OCI-LY3 (cell line): ENCODE measurements at regions not wholly inside any gene's neighbourhood (a gene's known extent, or its start where the extent isn't known, plus 50 kb on each side); places are given as distances from the start of the nearest gene placed in this dataset.
A peak's percentile ranks its signal among the peaks of the same experiment; 100 is the strongest.

ENCODE experiments used
- H2AFZ ChIP-seq: fragments of 200-600, 300-600 bp; shearing (Covaris generic); 2 replicates; pipeline ENCODE4 v1.6.0; 2014; ENCODE audit warnings: antibody characterized with exemption, low read depth, low read length
- H3K27ac ChIP-seq: fragments of 200-600, 300-600 bp; sonication (generic); 2 replicates; pipeline ENCODE4 v1.5.1; 2014; ENCODE audit warnings: mild to moderate bottlenecking, low read length, moderate library complexity, mixed read lengths
- H3K27me3 ChIP-seq: fragments of 200-600, 300-600 bp; sonication (generic); 2 replicates; pipeline ENCODE4 v1.6.1; 2014; ENCODE audit warnings: low read depth, low read length, mixed read lengths
- H3K36me3 ChIP-seq: fragments of 200-600, 300-600 bp; sonication (generic); replicated peaks from 2 replicates; pipeline ENCODE3; 2014; ENCODE audit warnings: low read depth, low read length, mixed read lengths
- H3K4me1 ChIP-seq: fragments of 300-600, 200-600 bp; sonication (generic); 2 replicates; pipeline ENCODE4 v1.6.1; 2014; ENCODE audit warnings: low read length, mixed read lengths
- H3K4me2 ChIP-seq: fragments of 200-600, 300-600 bp; sonication (generic); 2 replicates; pipeline ENCODE4 v1.6.1; 2014; ENCODE audit warnings: low read length, mixed read lengths
- H3K4me3 ChIP-seq: fragments of 300-600, 200-600 bp; sonication (generic); 2 replicates; pipeline ENCODE4 v1.5.1; 2014; ENCODE audit warnings: antibody characterized with exemption, mild to moderate bottlenecking, low read length, moderate library complexity
- H3K79me2 ChIP-seq: fragments of 300-600, 200-600 bp; shearing (Covaris generic); 2 replicates; pipeline ENCODE4 v1.6.1; 2014; ENCODE audit warnings: mild to moderate bottlenecking, low read length, mixed read lengths
- H3K9ac ChIP-seq: fragments of 300-600, 200-600 bp; shearing (Covaris generic); 2 replicates; pipeline ENCODE4 v1.6.0; 2014; ENCODE audit warnings: mild to moderate bottlenecking, low read length, moderate library complexity
- H3K9me3 ChIP-seq: fragments of 200-600, 300-600 bp; shearing (Covaris generic); 2 replicates; pipeline ENCODE4 v1.6.1; 2014; ENCODE audit warnings: low read length, mixed read lengths; ENCODE audit not compliant: insufficient read depth
- H4K20me1 ChIP-seq: fragments of 200-600, 300-600 bp; sonication (generic); 2 replicates; pipeline ENCODE4 v1.6.1; 2016; ENCODE audit warnings: low read length, mixed read lengths; ENCODE audit not compliant: insufficient read depth
- CTCF ChIP-seq: fragments of 200-600, 300-600 bp; sonication (generic); IDR thresholded peaks from 2 replicates; pipeline ENCODE4 v1.5.1; 2014; ENCODE audit warnings: antibody characterized with exemption, low read length, low read depth
- EZH2phosphoT487 ChIP-seq: fragments of 200-600 bp; shearing (Covaris generic); IDR thresholded peaks from 2 replicates; pipeline ENCODE4 v1.6.1; 2018; ENCODE audit warnings: antibody characterized with exemption, mixed run types, low read depth

GRCh38 chrX:139077281-139078250 is 366.0 kb upstream of the FGF13 start:
- Histone ChIP-seq H3K27me3 (no peaks in the 10 kb centered on the region), H3K27ac (no peak overlapping the region), H3K4me1 (no peaks in the 10 kb centered on the region), H3K4me2 (no peak overlapping the region), H3K36me3 (no peaks in the 10 kb centered on the region), H3K79me2 (no peaks in the 10 kb centered on the region), H3K9ac (no peak overlapping the region), H4K20me1 (no peaks in the 10 kb centered on the region), H3K9me3 (no peaks in the 10 kb centered on the region), H2AFZ (no peak overlapping the region), H3K4me3 (no peak overlapping the region)
- TF ChIP-seq EZH2phosphoT487 (no peak), CTCF (no peak)

- H3K4me2 ChIP-seq, result no peak overlapping the region
- peaks cover 21% of the 10 kb centered on the region for H3K4me1 ChIP-seq
- H3K27ac ChIP-seq, result no peak overlapping the region
- H2AFZ ChIP-seq, result no peak overlapping the region
- H3K9ac ChIP-seq, result no peak overlapping the region
- no peak overlapping the region for H3K4me3 ChIP-seq
- no peaks in the 10 kb centered on the region for H3K36me3 ChIP-seq
- no peaks in the 10 kb centered on the region for H3K9me3 ChIP-seq
- no peaks in the 10 kb centered on the region for H3K27me3 ChIP-seq
- H3K79me2 ChIP-seq, result no peaks in the 10 kb centered on the region
- no peak for TF ChIP-seq CTCF
- no peak for TF ChIP-seq EZH2phosphoT487
- no peaks in the 10 kb centered on the region for H4K20me1 ChIP-seq
Observed at GRCh38 chrX:139063364-139063763, 351.8 kb upstream of the FGF13 start.

GRCh38 chrX:139058831-139059495 is 347.4 kb upstream of the FGF13 start:
- H3K36me3 ChIP-seq, result no peaks in the 10 kb centered on the region
- 0 out of 2 replicates have a peak overlapping the region, but pooled peaks have one; percentile 53 for H2AFZ ChIP-seq
- peak overlapping the region; percentile 55 for H3K4me2 ChIP-seq
- H3K79me2 ChIP-seq, result no peaks in the 10 kb centered on the region
- TF ChIP-seq EZH2phosphoT487, result no peak
- TF ChIP-seq CTCF, result no peak
- peak overlapping the region; percentile 54 for H3K27ac ChIP-seq
- no peaks in the 10 kb centered on the region for H3K9me3 ChIP-seq
- H3K27me3 ChIP-seq, result no peaks in the 10 kb centered on the region
- peak overlapping the region; percentile 10; the same call in 1 of the 2 replicates for H3K9ac ChIP-seq
- no peaks in the 10 kb centered on the region for H4K20me1 ChIP-seq
- peaks cover 22% of the 10 kb centered on the region for H3K4me1 ChIP-seq
- peak overlapping the region; percentile 47 for H3K4me3 ChIP-seq

- no peaks in the 10 kb centered on the region for H4K20me1 ChIP-seq
- no peaks in the 10 kb centered on the region for H3K9me3 ChIP-seq
- H3K36me3 ChIP-seq, result no peaks in the 10 kb centered on the region
- no peaks in the 10 kb centered on the region for H3K27me3 ChIP-seq
- H2AFZ ChIP-seq, result no peak overlapping the region
- no peak overlapping the region for H3K4me2 ChIP-seq
- no peak overlapping the region for H3K4me3 ChIP-seq
- no peak overlapping the region for H3K27ac ChIP-seq
- H3K79me2 ChIP-seq, result no peaks in the 10 kb centered on the region
- no peak overlapping the region for H3K9ac ChIP-seq
- H3K4me1 ChIP-seq, result no peaks in the 10 kb centered on the region
- TF ChIP-seq CTCF (no peak), EZH2phosphoT487 (no peak)
Observed at GRCh38 chrX:139052461-139052860, 340.9 kb upstream of the FGF13 start.
